SJCRH30 (cell line): ENCODE measurements at regions not wholly inside any gene's neighbourhood (a gene's known extent, or its start where the extent isn't known, plus 50 kb on each side); places are given as distances from the start of the nearest gene placed in this dataset.
"Not testable (repeated sequence)": the region's sequence is repeated elsewhere in the genome, so short reads cannot be mapped to it uniquely, and the experiment has no call there.

ENCODE experiments used
- DNase-seq, 2 experiments: peaks; one replicate each; pipeline ENCODE4 v3.0.0-alpha.2; 2015 to 2020
- H3K27ac ChIP-seq: fragments of 250-450 bp; sonication (Bioruptor Pico); 2 replicates; pipeline ENCODE4 v1.5.1; 2020; ENCODE audit warnings: mild to moderate bottlenecking, moderate library complexity
- H3K27me3 ChIP-seq: fragments of 250-450 bp; sonication (Bioruptor Pico); 2 replicates; pipeline ENCODE4 v1.5.1; 2020; ENCODE audit warnings: mild to moderate bottlenecking, moderate library complexity
- H3K36me3 ChIP-seq: fragments of 250-450 bp; sonication (Bioruptor Pico); 2 replicates; pipeline ENCODE4 v1.5.1; 2020; ENCODE audit warnings: mild to moderate bottlenecking, moderate library complexity
- H3K4me1 ChIP-seq: fragments of 250-450 bp; sonication (Bioruptor Pico); 2 replicates; pipeline ENCODE4 v1.5.1; 2020; ENCODE audit warnings: mild to moderate bottlenecking, moderate library complexity
- H3K4me3 ChIP-seq: fragments of 250-450 bp; sonication (Bioruptor Pico); 2 replicates; pipeline ENCODE4 v1.5.1; 2020; ENCODE audit warnings: mild to moderate bottlenecking, moderate library complexity
- H3K9me3 ChIP-seq: fragments of 250-450 bp; sonication (Bioruptor Pico); replicated peaks from 2 replicates; pipeline ENCODE4 v1.5.1; 2020; ENCODE audit warnings: mild to moderate bottlenecking, moderate library complexity

GRCh38 chr2:183752571-183752970 lies 628.3 kb downstream of the NUP35 start:
- DNase-seq: no peak

GRCh38 chr2:183759033-183759432 lies 634.8 kb downstream of the NUP35 start:
- no peaks in the 10 kb centered on the region for H3K4me1 ChIP-seq
- H3K27me3 ChIP-seq: no peaks in the 10 kb centered on the region
- no peak overlapping the region for H3K4me3 ChIP-seq
- H3K36me3 ChIP-seq: no peaks in the 10 kb centered on the region
- H3K9me3 ChIP-seq: no peaks in the 10 kb centered on the region
- no peak for DNase-seq
- no peak overlapping the region for H3K27ac ChIP-seq

More at GRCh38 chr2:183752571-183752970, 628.3 kb downstream of the NUP35 start:
- no peaks in the 10 kb centered on the region for H3K36me3 ChIP-seq
- no peaks in the 10 kb centered on the region for H3K4me1 ChIP-seq
- H3K9me3 ChIP-seq: no peaks in the 10 kb centered on the region
- H3K27ac ChIP-seq: no peak overlapping the region
- H3K4me3 ChIP-seq: no peak overlapping the region
- H3K27me3 ChIP-seq: no peaks in the 10 kb centered on the region

GRCh38 chr2:183773775-183774174 lies 649.5 kb downstream of the NUP35 start:
- H3K4me3 ChIP-seq: no peak overlapping the region
- no peaks in the 10 kb centered on the region for H3K27me3 ChIP-seq
- no peaks in the 10 kb centered on the region for H3K4me1 ChIP-seq
- no peaks in the 10 kb centered on the region; the same call in 1 of the 2 replicates for H3K9me3 ChIP-seq
- H3K27ac ChIP-seq: no peak overlapping the region
- H3K36me3 ChIP-seq: no peaks in the 10 kb centered on the region
- no peak for DNase-seq

GRCh38 chr2:183780072-183780471 lies 655.8 kb downstream of the NUP35 start:
- Histone ChIP-seq H3K4me3 (no peak overlapping the region), H3K9me3 (no peaks in the 10 kb centered on the region), H3K36me3 (no peaks in the 10 kb centered on the region), H3K27ac (no peak overlapping the region), H3K27me3 (no peaks in the 10 kb centered on the region), H3K4me1 (no peaks in the 10 kb centered on the region)
- DNase-seq: no peak

- no peak for DNase-seq
- H3K9me3 ChIP-seq: no peaks in the 10 kb centered on the region
- H3K4me3 ChIP-seq: no peak overlapping the region
- no peaks in the 10 kb centered on the region for H3K27me3 ChIP-seq
- no peaks in the 10 kb centered on the region for H3K36me3 ChIP-seq
- no peak overlapping the region for H3K27ac ChIP-seq
- H3K4me1 ChIP-seq: no peaks in the 10 kb centered on the region
These were observed 658.2 kb downstream of the NUP35 start for GRCh38 chr2:183782436-183782835.

DNA sequence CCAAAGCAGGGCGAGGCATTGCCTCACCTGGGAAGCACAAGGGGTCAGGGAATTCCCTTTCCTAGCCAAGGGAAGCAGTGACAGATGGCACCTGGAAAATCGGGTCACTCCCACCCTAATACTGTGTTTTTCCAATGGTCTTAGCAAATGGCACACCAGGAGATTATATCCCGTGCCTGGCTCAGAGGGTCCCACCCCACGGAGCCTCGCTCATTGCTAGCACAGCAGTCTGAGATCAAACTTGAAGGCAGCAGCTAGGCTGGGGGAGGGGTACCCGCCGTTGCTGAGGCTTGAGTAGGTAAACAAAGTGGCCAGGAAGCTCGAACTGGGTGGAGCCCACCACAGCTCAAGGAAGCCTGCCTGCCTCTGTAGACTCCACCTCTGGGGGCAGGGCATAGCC lies 664.6 kb downstream of the NUP35 start:
- not testable (repeated sequence) for H3K27ac ChIP-seq, DNase-seq, H3K4me1 ChIP-seq

GRCh38 chr2:183792165-183792924 lies 668.1 kb downstream of the NUP35 start:
- not testable (repeated sequence) for H3K4me3 ChIP-seq, H3K9me3 ChIP-seq, H3K27ac ChIP-seq, H3K27me3 ChIP-seq, DNase-seq, H3K4me1 ChIP-seq, H3K36me3 ChIP-seq

More for the DNA sequence above, 664.6 kb downstream of the NUP35 start:
- H3K27me3 ChIP-seq, H3K36me3 ChIP-seq, H3K4me3 ChIP-seq, H3K9me3 ChIP-seq: not testable (repeated sequence)

DNA sequence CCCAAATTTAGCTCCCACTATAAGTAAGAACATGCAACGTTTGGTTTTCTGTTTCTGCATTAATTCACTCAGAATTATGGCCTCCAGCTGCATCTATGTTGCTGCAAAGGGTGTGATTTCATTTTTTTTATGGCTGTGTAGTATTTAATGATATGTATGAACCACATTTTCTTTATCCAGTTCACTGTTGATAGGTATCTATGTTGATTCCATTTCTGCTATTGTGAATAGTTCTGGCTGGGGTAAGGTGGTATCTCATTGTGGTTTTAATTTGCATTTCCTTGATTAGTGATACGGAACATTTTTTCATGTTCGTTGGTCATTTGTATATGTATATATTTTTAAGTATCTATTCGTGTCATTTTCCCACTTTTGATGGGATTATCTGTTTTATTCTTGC lies 674.3 kb downstream of the NUP35 start:
- no peaks in the 10 kb centered on the region for H3K4me1 ChIP-seq
- no peaks in the 10 kb centered on the region for H3K27me3 ChIP-seq
- H3K9me3 ChIP-seq: no peaks in the 10 kb centered on the region
- no peak overlapping the region for H3K4me3 ChIP-seq
- H3K36me3 ChIP-seq: no peaks in the 10 kb centered on the region
- no peak for DNase-seq
- H3K27ac ChIP-seq: no peak overlapping the region

DNA sequence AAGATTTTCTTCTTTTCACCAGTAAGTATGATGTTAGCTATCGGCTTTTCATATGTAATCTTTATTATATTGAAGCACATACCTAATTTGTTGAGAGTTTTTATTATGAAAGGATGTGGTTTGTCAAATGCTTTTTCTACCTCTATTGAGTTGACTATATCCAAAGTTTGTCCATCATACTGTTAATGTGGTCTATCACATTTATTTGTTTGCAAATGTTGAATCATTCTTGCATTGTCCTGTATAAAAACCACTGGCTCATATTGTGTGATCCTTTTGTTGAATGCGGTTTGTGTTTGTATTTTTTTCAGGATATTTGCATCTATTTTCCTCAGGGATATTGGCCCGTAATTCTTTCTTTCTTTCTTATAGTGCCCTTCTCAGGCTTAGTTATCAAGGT lies 675.5 kb downstream of the NUP35 start:
- H3K36me3 ChIP-seq: no peaks in the 10 kb centered on the region
- no peaks in the 10 kb centered on the region for H3K4me1 ChIP-seq
- H3K9me3 ChIP-seq: no peaks in the 10 kb centered on the region
- DNase-seq: no peak
- no peaks in the 10 kb centered on the region for H3K27me3 ChIP-seq
- no peak overlapping the region for H3K4me3 ChIP-seq
- no peak overlapping the region for H3K27ac ChIP-seq

- DNase-seq: no peak
- H3K27ac ChIP-seq: no peak overlapping the region
- no peaks in the 10 kb centered on the region for H3K27me3 ChIP-seq
- no peaks in the 10 kb centered on the region for H3K9me3 ChIP-seq
- no peaks in the 10 kb centered on the region for H3K4me1 ChIP-seq
- H3K4me3 ChIP-seq: no peak overlapping the region
- H3K36me3 ChIP-seq: no peaks in the 10 kb centered on the region
These were observed 679.4 kb downstream of the NUP35 start for GRCh38 chr2:183803596-183803995.

DNA sequence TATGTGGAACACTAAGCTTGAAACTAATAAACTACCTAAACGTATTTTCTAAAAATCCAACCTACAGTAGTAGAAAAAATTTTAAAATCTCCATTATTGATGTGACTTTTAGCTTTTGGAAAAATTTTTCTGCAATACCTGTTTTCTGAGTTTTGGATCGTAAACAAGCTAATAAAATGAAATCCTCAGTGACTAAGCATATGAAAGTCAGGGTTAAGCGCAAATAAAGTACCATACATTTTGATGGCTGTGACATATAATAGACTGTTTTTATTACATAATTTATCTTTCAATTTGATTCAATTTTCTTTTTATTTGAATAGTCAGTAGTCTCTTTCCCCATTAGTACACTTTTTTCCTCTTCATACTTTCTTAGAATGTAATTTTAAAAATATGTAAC lies 683.6 kb downstream of the NUP35 start:
- Histone ChIP-seq H3K36me3 (no peaks in the 10 kb centered on the region), H3K9me3 (no peaks in the 10 kb centered on the region), H3K4me1 (no peaks in the 10 kb centered on the region), H3K27ac (no peak overlapping the region), H3K4me3 (no peak overlapping the region), H3K27me3 (no peaks in the 10 kb centered on the region)
- DNase-seq: no peak

DNA sequence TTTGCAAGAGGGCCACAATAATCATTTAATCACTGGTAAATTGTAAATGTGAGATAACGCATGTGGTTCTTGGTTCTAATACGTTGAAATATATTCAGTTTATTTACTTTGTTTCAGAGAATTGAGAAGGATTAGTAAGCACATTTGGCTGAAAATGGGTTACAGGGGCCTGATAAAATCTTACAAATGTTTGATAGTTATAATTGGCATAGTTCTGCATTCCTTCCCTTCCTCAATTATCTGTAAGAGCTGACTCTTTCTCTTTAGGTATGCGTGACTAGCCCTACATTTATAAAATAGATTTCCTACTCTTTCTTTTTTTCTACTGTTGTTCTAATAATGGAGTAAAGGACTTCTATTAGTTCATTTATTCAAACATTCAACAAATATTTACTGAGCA lies 685.2 kb downstream of the NUP35 start:
- DNase-seq: no peak
- H3K36me3 ChIP-seq: no peaks in the 10 kb centered on the region
- no peak overlapping the region for H3K27ac ChIP-seq
- H3K4me3 ChIP-seq: no peak overlapping the region
- H3K4me1 ChIP-seq: no peaks in the 10 kb centered on the region
- no peaks in the 10 kb centered on the region for H3K27me3 ChIP-seq
- no peaks in the 10 kb centered on the region for H3K9me3 ChIP-seq

DNA sequence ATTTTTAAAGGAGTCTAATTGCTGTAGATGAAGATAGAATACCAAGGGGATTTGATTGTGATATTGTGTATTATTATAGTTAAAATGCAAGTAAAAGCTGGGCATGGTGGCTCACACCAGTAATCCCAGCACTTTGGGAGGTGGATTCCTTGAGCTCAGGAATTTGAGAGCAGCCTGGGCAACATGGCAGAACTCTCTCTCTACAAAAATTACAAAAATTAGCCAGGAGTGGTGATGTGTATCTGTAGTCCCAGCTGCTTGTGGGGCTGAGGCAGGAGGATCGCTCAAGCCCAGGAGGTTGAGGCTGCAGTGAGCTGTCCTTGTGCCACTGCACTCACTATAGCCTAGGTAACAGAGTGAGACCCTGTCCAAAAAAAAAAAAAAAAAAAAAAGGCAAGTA lies 687.0 kb downstream of the NUP35 start:
- Histone ChIP-seq H3K27me3 (no peaks in the 10 kb centered on the region), H3K9me3 (no peaks in the 10 kb centered on the region), H3K36me3 (no peaks in the 10 kb centered on the region), H3K4me3 (no peak overlapping the region), H3K27ac (no peak overlapping the region), H3K4me1 (no peaks in the 10 kb centered on the region)
- DNase-seq: no peak

DNA sequence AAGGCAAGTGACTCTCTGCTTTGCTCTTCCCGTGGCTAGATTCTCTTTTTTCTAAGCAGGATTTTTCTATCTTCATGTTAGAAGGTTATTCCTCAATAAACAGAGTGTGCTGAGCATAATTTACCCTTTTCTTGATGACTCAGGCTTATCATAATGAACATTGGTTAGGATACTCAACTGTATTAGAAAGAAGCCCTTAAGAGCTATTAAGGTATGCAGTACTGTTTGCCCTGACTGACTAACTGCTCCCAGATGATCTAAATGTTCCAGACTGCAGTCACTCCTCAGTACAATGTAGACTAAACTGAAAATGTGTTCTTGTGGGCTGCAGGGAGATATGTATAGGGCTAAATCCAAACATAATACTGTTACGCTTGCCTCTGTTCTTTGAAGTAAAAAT lies 687.8 kb downstream of the NUP35 start:
- no peak overlapping the region for H3K4me3 ChIP-seq
- no peak for DNase-seq
- H3K27me3 ChIP-seq: no peaks in the 10 kb centered on the region
- H3K4me1 ChIP-seq: no peaks in the 10 kb centered on the region
- no peak overlapping the region for H3K27ac ChIP-seq
- H3K36me3 ChIP-seq: no peaks in the 10 kb centered on the region
- H3K9me3 ChIP-seq: no peaks in the 10 kb centered on the region

DNA sequence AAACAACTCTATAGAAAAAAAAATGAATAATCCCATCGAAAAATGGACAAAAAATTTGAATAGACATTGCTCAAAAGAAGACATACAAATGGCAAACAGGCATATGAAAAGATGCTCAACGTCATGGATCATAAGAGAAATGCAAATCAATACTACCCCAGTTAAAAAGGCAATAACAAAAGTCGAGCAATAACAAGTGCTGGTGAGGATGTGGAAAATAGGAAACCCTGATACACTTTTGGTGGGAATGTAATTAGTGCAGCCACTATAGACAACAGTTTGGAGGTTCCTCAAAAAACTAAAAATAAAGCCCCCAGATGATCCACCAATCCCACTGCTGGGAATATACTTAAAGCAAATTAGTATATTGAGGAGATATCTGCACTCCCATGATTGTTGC lies 701.5 kb downstream of the NUP35 start:
- no peak for DNase-seq
- Histone ChIP-seq H3K27ac (no peak overlapping the region), H3K27me3 (no peaks in the 10 kb centered on the region), H3K9me3 (peaks cover 9% of the 10 kb centered on the region), H3K36me3 (no peaks in the 10 kb centered on the region), H3K4me1 (no peaks in the 10 kb centered on the region), H3K4me3 (no peak overlapping the region)

DNA sequence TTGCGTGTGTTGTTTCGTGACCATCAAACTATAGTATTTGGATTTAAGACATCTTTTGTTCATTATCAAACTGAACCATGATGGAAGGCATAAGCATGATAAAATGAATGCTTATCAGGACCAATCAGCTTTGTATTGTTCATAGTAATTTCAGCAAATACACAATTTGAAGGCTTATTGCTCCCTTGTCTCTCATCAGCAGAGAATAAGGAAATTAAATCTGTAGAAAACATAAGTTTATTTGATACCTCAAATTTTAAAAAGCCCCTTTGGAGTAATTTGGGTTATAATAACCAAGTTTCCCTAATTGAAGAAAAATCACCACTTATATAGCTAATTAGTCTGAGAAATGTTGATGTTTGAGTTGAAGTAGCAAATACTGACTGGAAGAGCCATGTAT lies 705.7 kb downstream of the NUP35 start:
- Histone ChIP-seq H3K27me3 (no peaks in the 10 kb centered on the region), H3K9me3 (peaks cover 9% of the 10 kb centered on the region), H3K4me3 (no peak overlapping the region), H3K27ac (no peak overlapping the region), H3K4me1 (no peaks in the 10 kb centered on the region), H3K36me3 (no peaks in the 10 kb centered on the region)
- DNase-seq: no peak
